Nephron progenitor cell (in vitro differentiated cells): ENCODE measurements at regions not wholly inside any gene's neighbourhood (a gene's known extent, or its start where the extent isn't known, plus 50 kb on each side); places are given as distances from the start of the nearest gene placed in this dataset.

Experiments
- DNase-seq: peaks from one replicate; pipeline ENCODE4 v3.0.0; 2021
- H3K27ac Mint-ChIP-seq: 2 replicates; pipeline ENCODE4 v1.8.0; 2021; ENCODE audit warnings: mild to moderate bottlenecking, moderate library complexity, mixed read lengths
- H3K27me3 Mint-ChIP-seq: 2 replicates; pipeline ENCODE4 v1.8.0; 2021; ENCODE audit warnings: mild to moderate bottlenecking, low read depth, mixed read lengths; ENCODE audit not compliant: poor library complexity
- H3K36me3 Mint-ChIP-seq: 2 replicates; pipeline ENCODE4 v1.8.0; 2021; ENCODE audit warnings: low read depth, mixed read lengths
- H3K4me1 Mint-ChIP-seq: 2 replicates; pipeline ENCODE4 v1.8.0; 2021; ENCODE audit warnings: mixed read lengths
- H3K4me3 Mint-ChIP-seq: 2 replicates; pipeline ENCODE4 v1.8.0; 2021; ENCODE audit warnings: mild to moderate bottlenecking, moderate library complexity, mixed read lengths
- H3K9me3 Mint-ChIP-seq: 2 replicates; pipeline ENCODE4 v1.8.0; 2021; ENCODE audit warnings: mild to moderate bottlenecking, moderate library complexity, mixed read lengths
- TF ChIP-seq, protein P1 (sequence below): fragments of 200-600 bp; sonication (generic); IDR thresholded peaks from 2 replicates; pipeline ENCODE4 v1.5.0; 2021; ENCODE audit warnings: antibody characterized with exemption

- TF ChIP-seq, protein P1, sequence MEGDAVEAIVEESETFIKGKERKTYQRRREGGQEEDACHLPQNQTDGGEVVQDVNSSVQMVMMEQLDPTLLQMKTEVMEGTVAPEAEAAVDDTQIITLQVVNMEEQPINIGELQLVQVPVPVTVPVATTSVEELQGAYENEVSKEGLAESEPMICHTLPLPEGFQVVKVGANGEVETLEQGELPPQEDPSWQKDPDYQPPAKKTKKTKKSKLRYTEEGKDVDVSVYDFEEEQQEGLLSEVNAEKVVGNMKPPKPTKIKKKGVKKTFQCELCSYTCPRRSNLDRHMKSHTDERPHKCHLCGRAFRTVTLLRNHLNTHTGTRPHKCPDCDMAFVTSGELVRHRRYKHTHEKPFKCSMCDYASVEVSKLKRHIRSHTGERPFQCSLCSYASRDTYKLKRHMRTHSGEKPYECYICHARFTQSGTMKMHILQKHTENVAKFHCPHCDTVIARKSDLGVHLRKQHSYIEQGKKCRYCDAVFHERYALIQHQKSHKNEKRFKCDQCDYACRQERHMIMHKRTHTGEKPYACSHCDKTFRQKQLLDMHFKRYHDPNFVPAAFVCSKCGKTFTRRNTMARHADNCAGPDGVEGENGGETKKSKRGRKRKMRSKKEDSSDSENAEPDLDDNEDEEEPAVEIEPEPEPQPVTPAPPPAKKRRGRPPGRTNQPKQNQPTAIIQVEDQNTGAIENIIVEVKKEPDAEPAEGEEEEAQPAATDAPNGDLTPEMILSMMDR = no peak
- Mint-ChIP-seq H3K9me3 (peaks cover 23% of the 10 kb centered on the region), H3K27me3 (no peaks in the 10 kb centered on the region), H3K4me3 (no peak overlapping the region), H3K27ac (no peak overlapping the region), H3K36me3 (peaks cover 5% of the 10 kb centered on the region), H3K4me1 (no peaks in the 10 kb centered on the region)
- no peak for DNase-seq
Measured at GRCh38 chr13:58406545-58406944, 775.0 kb downstream of the PCDH17 start.

DNA sequence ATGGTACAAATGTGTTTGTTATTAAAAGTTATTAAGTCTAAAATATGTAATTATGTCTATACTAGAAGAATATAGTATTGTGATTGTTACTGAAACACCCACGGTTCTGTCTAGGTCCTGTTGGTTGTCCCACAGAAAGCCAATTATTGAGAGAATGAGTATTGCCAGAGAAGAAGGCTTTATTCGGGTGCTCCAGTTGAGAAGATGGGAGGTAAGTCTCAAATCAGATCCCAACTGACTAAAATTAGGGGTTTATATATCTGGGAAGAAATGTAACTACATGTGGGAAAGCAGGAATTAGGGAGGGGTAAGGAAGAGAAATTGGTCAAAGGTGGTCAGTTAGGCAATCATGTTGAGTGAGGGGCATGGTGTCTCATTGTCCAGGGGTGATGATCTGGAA, 798.4 kb downstream of the PCDH17 start:
- Mint-ChIP-seq H3K27ac (no peak overlapping the region), H3K4me3 (no peak overlapping the region), H3K9me3 (peaks cover 40% of the 10 kb centered on the region), H3K36me3 (peaks cover 13% of the 10 kb centered on the region), H3K4me1 (no peaks in the 10 kb centered on the region), H3K27me3 (peaks cover 6% of the 10 kb centered on the region)
- no peak for DNase-seq
- TF ChIP-seq, protein P1 = no peak

GRCh38 chr13:58434943-58435342, 803.4 kb downstream of the PCDH17 start:
- H3K27ac Mint-ChIP-seq = peak overlapping the region; percentile 73
- no peaks in the 10 kb centered on the region for H3K4me1 Mint-ChIP-seq
- peaks cover 11% of the 10 kb centered on the region for H3K9me3 Mint-ChIP-seq
- peaks cover 4% of the 10 kb centered on the region for H3K36me3 Mint-ChIP-seq
- DNase-seq = peak; percentile 4
- TF ChIP-seq, protein P1 = no peak
- H3K4me3 Mint-ChIP-seq = no peak overlapping the region
- peaks cover 2% of the 10 kb centered on the region for H3K27me3 Mint-ChIP-seq

DNA sequence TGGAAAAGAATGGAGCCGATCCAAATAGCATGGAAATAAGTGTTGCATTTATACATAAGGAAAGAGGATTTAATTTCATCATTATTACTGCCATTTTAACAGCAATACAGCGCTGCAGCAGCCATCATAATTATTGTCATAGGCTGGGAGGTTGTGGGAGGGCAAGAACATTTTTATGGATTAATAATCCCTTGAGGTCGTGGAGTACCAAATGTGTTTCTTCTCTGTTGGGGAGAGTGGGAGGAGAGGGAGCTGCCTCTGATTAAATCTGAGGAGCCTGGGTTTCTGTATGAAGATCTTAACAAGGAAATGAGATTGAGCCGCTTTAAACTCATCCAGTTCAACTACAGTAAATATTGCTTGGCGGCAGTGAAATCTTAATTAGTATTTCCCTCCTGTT, 805.9 kb downstream of the PCDH17 start:
- TF ChIP-seq, protein P1 = no peak
- Mint-ChIP-seq H3K36me3 (no peaks in the 10 kb centered on the region), H3K4me1 (no peaks in the 10 kb centered on the region), H3K27me3 (no peaks in the 10 kb centered on the region), H3K4me3 (no peak overlapping the region), H3K9me3 (no peaks in the 10 kb centered on the region), H3K27ac (no peak overlapping the region)
- no peak for DNase-seq

DNA sequence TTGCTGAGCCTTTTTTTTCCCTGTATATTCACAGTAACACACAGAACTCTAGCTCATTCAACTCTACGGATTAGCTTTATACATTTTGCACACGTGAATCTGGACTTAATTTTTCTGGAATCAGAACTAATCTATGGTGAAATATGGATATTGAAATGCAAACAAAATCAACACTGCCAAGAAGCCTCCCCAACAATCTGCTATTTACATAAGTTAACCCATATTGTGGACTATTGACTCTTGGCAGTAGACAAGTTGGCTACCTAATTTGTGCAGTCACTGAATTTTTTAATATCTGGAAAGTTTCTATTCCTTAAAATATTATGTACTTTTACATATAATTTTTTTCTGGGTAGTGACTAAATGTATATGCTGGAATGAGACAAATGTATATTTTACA, 815.4 kb downstream of the PCDH17 start:
- Mint-ChIP-seq H3K4me1 (no peaks in the 10 kb centered on the region), H3K4me3 (no peak overlapping the region), H3K9me3 (no peaks in the 10 kb centered on the region), H3K27ac (no peak overlapping the region), H3K36me3 (no peaks in the 10 kb centered on the region), H3K27me3 (no peaks in the 10 kb centered on the region)
- DNase-seq = no peak
- TF ChIP-seq, protein P1 = no peak

DNA sequence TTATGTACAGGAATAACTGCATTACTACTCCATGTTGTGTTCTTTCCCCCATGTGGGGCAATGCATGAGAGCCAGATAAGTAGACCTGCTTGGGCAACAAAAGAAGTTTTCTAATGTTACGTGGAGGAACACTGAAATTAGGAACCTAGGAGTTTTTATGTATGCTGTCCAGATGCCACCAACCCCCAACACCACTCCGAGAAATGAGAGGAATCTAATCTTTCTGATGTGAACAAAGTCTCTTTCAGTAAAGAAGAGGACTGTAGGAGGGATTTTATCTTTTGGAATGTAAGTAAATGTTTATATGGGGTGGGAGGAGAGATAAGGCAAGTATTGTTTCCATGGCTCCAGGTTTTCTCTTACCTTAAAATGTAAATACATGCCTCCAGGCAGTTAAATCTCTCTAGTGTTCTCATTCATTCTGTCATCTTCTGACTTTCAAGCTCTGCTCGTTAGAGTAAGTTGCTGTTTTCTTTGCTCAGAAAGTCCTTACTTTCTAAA, 820.6 kb downstream of the PCDH17 start:
- Mint-ChIP-seq H3K4me1 (no peaks in the 10 kb centered on the region), H3K27ac (no peak overlapping the region), H3K9me3 (peaks cover 31% of the 10 kb centered on the region), H3K27me3 (no peaks in the 10 kb centered on the region), H3K36me3 (peaks cover 3% of the 10 kb centered on the region), H3K4me3 (no peak overlapping the region)
- DNase-seq = no peak
- TF ChIP-seq, protein P1 = no peak
